ENCODE measurements at regions not wholly inside any gene's neighbourhood (a gene's known extent, or its start where the extent isn't known, plus 50 kb on each side); places are given as distances from the start of the nearest gene placed in this dataset.

- no peak for DNase-seq
- intact Hi-C loops (cut with micrococcal nuclease) = no loop called here
- Mint-ChIP-seq H3K27me3 (peaks cover 8% of the 10 kb centered on the region), H3K4me3 (no peak overlapping the region), H3K36me3 (ENCODE audit: low read depth) (no peaks in the 10 kb centered on the region), H3K27ac (no peak overlapping the region), H3K4me1 (peaks cover 52% of the 10 kb centered on the region), H3K9me3 (no peaks in the 10 kb centered on the region)
- no peak for ATAC-seq (ENCODE audit: low read depth)
- ChIA-PET CTCF (no interaction called here), POLR2A (no interaction called here)
- no peak for TF ChIP-seq CTCF (IDR thresholded peaks at IDR 0.05)
These were observed 174.7 kb upstream of the B3GAT1 start for GRCh38 chr11:134586726-134587125.

GRCh38 chr11:134585666-134586610 is 173.9 kb upstream of the B3GAT1 start:
- no peaks in the 10 kb centered on the region for H3K36me3 Mint-ChIP-seq (ENCODE audit: low read depth)
- no peak overlapping the region for H3K4me3 Mint-ChIP-seq
- peaks cover 52% of the 10 kb centered on the region for H3K4me1 Mint-ChIP-seq
- CTCF ChIA-PET = no interaction called here
- TF ChIP-seq CTCF (IDR thresholded peaks at IDR 0.05) = no peak
- ATAC-seq (ENCODE audit: low read depth) (no peak), DNase-seq (no peak)
- POLR2A ChIA-PET = no interaction called here
- no peak overlapping the region for H3K27ac Mint-ChIP-seq
- H3K27me3 Mint-ChIP-seq = peaks cover 12% of the 10 kb centered on the region
- H3K9me3 Mint-ChIP-seq = no peaks in the 10 kb centered on the region
- intact Hi-C loops (cut with micrococcal nuclease) = no loop called here

GRCh38 chr11:134584706-134585445 is 172.8 kb upstream of the B3GAT1 start:
- H3K4me3 Mint-ChIP-seq = no peak overlapping the region
- no peaks in the 10 kb centered on the region for H3K9me3 Mint-ChIP-seq
- ChIA-PET CTCF (no interaction called here), POLR2A (no interaction called here)
- no peak for TF ChIP-seq CTCF (IDR thresholded peaks at IDR 0.05)
- no peaks in the 10 kb centered on the region for H3K36me3 Mint-ChIP-seq (ENCODE audit: low read depth)
- peaks cover 52% of the 10 kb centered on the region for H3K4me1 Mint-ChIP-seq
- peak; percentile 21 for ATAC-seq (ENCODE audit: low read depth)
- peaks cover 15% of the 10 kb centered on the region for H3K27me3 Mint-ChIP-seq
- no peak for DNase-seq
- no peak overlapping the region for H3K27ac Mint-ChIP-seq
- intact Hi-C loops (cut with micrococcal nuclease) = no loop called here

- TF ChIP-seq CTCF (IDR thresholded peaks at IDR 0.05) = no peak
These were observed 172.0 kb upstream of the B3GAT1 start for GRCh38 chr11:134584001-134584561.

More at GRCh38 chr11:134584001-134584561, 172.0 kb upstream of the B3GAT1 start:
- DNase-seq (no peak), ATAC-seq (ENCODE audit: low read depth) (no peak)
- Mint-ChIP-seq H3K4me3 (no peak overlapping the region), H3K27ac (no peak overlapping the region), H3K27me3 (peaks cover 15% of the 10 kb centered on the region), H3K4me1 (peaks cover 51% of the 10 kb centered on the region), H3K36me3 (ENCODE audit: low read depth) (no peaks in the 10 kb centered on the region), H3K9me3 (no peaks in the 10 kb centered on the region)
- intact Hi-C loops (cut with micrococcal nuclease) = no loop called here
- CTCF ChIA-PET = no interaction called here
- POLR2A ChIA-PET = no interaction called here
